Sigmoid colon (tissue), 4 donors: ENCODE measurements at regions not wholly inside any gene's neighbourhood (a gene's known extent, or its start where the extent isn't known, plus 50 kb on each side); places are given as distances from the start of the nearest gene placed in this dataset.

Source experiments
- POLR2A ChIP-seq, 2 donors: fragments of 450-650 bp; IDR thresholded peaks; one replicate each; pipeline ENCODE4 v1.6.1; 2016; ENCODE audit warnings: antibody characterized with exemption in 2 of 2, mild to moderate bottlenecking in 2 of 2, moderate library complexity in 2 of 2
- POLR2AphosphoS5 ChIP-seq, 4 donors: sonication (generic); formaldehyde crosslinking; IDR thresholded peaks; one replicate each; pipeline ENCODE4 v1.6.1; 2017; ENCODE audit warnings: antibody characterized with exemption in 4 of 4
- TF ChIP-seq, protein P1 (sequence below), 4 experiments: fragments of 450-650 bp in 3 of 4; fragments of 200-600 bp in 1 of 4; IDR thresholded peaks; one replicate each; pipeline ENCODE4 v1.5.1; 2016 to 2019; ENCODE audit warnings: antibody characterized with exemption in 4 of 4, mild to moderate bottlenecking in 3 of 4, moderate library complexity in 2 of 4

DNA sequence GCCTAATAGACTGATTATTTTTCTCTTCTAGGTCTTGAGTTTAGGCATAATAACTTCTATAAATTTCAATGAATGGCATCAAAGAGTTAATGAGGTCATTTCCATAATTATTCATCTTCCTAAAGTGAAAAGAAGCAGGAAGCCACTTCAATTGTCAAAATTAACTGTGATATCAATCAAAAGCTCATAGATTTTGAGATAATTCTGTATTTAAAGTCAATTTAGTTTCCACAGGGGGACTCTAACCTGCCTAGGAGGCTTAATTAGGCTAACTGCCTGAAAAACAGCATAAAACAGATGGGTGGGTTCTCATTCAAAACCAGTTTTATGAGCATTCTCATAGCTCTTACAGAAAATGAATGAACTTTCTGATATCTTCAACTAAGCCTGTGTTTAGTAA, 177.8 kb downstream of the OTOL1 start:
- TF ChIP-seq, protein P1, sequence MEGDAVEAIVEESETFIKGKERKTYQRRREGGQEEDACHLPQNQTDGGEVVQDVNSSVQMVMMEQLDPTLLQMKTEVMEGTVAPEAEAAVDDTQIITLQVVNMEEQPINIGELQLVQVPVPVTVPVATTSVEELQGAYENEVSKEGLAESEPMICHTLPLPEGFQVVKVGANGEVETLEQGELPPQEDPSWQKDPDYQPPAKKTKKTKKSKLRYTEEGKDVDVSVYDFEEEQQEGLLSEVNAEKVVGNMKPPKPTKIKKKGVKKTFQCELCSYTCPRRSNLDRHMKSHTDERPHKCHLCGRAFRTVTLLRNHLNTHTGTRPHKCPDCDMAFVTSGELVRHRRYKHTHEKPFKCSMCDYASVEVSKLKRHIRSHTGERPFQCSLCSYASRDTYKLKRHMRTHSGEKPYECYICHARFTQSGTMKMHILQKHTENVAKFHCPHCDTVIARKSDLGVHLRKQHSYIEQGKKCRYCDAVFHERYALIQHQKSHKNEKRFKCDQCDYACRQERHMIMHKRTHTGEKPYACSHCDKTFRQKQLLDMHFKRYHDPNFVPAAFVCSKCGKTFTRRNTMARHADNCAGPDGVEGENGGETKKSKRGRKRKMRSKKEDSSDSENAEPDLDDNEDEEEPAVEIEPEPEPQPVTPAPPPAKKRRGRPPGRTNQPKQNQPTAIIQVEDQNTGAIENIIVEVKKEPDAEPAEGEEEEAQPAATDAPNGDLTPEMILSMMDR (IDR thresholded peaks at IDR 0.05): no peak
- no peak for TF ChIP-seq POLR2A (IDR thresholded peaks at IDR 0.05)
- no peak for TF ChIP-seq POLR2AphosphoS5 (IDR thresholded peaks at IDR 0.05)
